Smooth muscle cell (in vitro differentiated cells): ENCODE measurements at regions not wholly inside any gene's neighbourhood (a gene's known extent, or its start where the extent isn't known, plus 50 kb on each side); places are given as distances from the start of the nearest gene placed in this dataset.

ENCODE experiments used
- DNase-seq: peaks from one replicate; lab custom pipeline; 2025; ENCODE audit not compliant: unreplicated experiment; lab: John Stamatoyannopoulos, UW
- H2AFZ ChIP-seq: fragments of 200-600 bp; sonication (generic); 2 replicates; pipeline ENCODE4 v1.6.0; 2016; ENCODE audit warnings: antibody characterized with exemption, low read depth, mild to moderate bottlenecking
- H3F3A ChIP-seq: fragments of 200-600 bp; sonication (generic); 2 replicates; pipeline ENCODE4 v1.6.0; 2017; ENCODE audit warnings: antibody characterized with exemption, low read depth
- H3K27ac ChIP-seq: fragments of 200-600 bp; sonication (generic); 2 replicates; pipeline ENCODE4 v1.5.1; 2016; ENCODE audit warnings: low read depth, mild to moderate bottlenecking
- H3K27me3 ChIP-seq: fragments of 200-600 bp; sonication (generic); 2 replicates; pipeline ENCODE4 v1.6.1; 2016; ENCODE audit warnings: low read depth, mild to moderate bottlenecking
- H3K36me3 ChIP-seq: fragments of 200-600 bp; sonication (generic); 2 replicates; pipeline ENCODE4 v1.5.1; 2016; ENCODE audit warnings: low read depth
- H3K4me1 ChIP-seq: fragments of 200-600 bp; sonication (generic); 2 replicates; pipeline ENCODE4 v1.5.1; 2016; ENCODE audit warnings: low read depth
- H3K4me2 ChIP-seq: fragments of 200-600 bp; sonication (generic); 2 replicates; pipeline ENCODE4 v1.6.0; 2016; ENCODE audit warnings: mild to moderate bottlenecking
- H3K4me3 ChIP-seq: fragments of 200-600 bp; sonication (generic); 2 replicates; pipeline ENCODE4 v1.5.1; 2016; ENCODE audit warnings: mild to moderate bottlenecking
- H3K79me2 ChIP-seq: fragments of 200-600 bp; sonication (generic); 2 replicates; pipeline ENCODE4 v1.6.0; 2016; ENCODE audit warnings: low read depth, mild to moderate bottlenecking
- H3K9ac ChIP-seq: fragments of 200-600 bp; sonication (generic); 2 replicates; pipeline ENCODE4 v1.6.0; 2016; ENCODE audit warnings: low read depth
- H3K9me3 ChIP-seq: fragments of 200-600 bp; sonication (generic); replicated peaks from 2 replicates; pipeline ENCODE4 v1.5.1; 2016; ENCODE audit warnings: low read depth
- H4K20me1 ChIP-seq: fragments of 200-600 bp; sonication (generic); 2 replicates; pipeline ENCODE4 v1.6.0; 2016; ENCODE audit warnings: low read depth
- CTCF ChIP-seq: fragments of 200-600 bp; sonication (generic); IDR thresholded peaks from 2 replicates; pipeline ENCODE4 v1.5.1; 2017; ENCODE audit warnings: borderline replicate concordance, mild to moderate bottlenecking, antibody characterized with exemption; ENCODE audit not compliant: insufficient read depth, poor library complexity, severe bottlenecking
- WGBS: methylation state at CpG from one replicate; pipeline ENCODE4 v1.1.7; 2016; ENCODE audit warnings: low lambda C conversion rate; 5-methylcytosine and 5-hydroxymethylcytosine counted together

- no peaks in the 10 kb centered on the region for H3K9me3 ChIP-seq
- no peaks in the 10 kb centered on the region for H3K4me1 ChIP-seq
- no peak overlapping the region for H3K4me2 ChIP-seq
- DNase-seq: no peak
- no peak overlapping the region for H3K9ac ChIP-seq
- peaks cover 4% of the 10 kb centered on the region for H3K27me3 ChIP-seq
- H3K27ac ChIP-seq: no peak overlapping the region
- no peaks in the 10 kb centered on the region for H3K79me2 ChIP-seq
- H3K36me3 ChIP-seq: no peaks in the 10 kb centered on the region
- no peak overlapping the region for H3K4me3 ChIP-seq
- no peak overlapping the region for H2AFZ ChIP-seq
- no peaks in the 10 kb centered on the region for H3F3A ChIP-seq
- 40% methylated on average over 5 of the region's 5 CpGs for WGBS
- no peak for TF ChIP-seq CTCF
- H4K20me1 ChIP-seq: no peaks in the 10 kb centered on the region
These were observed 322.3 kb downstream of the ARRDC4 start for GRCh38 chr15:98282656-98283332.

- Histone ChIP-seq H3K4me3 (no peak overlapping the region), H3K79me2 (no peaks in the 10 kb centered on the region), H3K36me3 (no peaks in the 10 kb centered on the region), H3K4me2 (no peak overlapping the region), H3K9ac (no peak overlapping the region), H3K27me3 (peaks cover 10% of the 10 kb centered on the region), H2AFZ (no peak overlapping the region), H3K4me1 (no peaks in the 10 kb centered on the region), H3F3A (no peaks in the 10 kb centered on the region), H3K9me3 (no peaks in the 10 kb centered on the region), H3K27ac (peak overlapping the region; percentile 9), H4K20me1 (no peaks in the 10 kb centered on the region)
- no peak for DNase-seq
- no peak for TF ChIP-seq CTCF
- WGBS: 86% methylated on average over 5 of the region's 5 CpGs
These were observed 325.7 kb downstream of the ARRDC4 start for GRCh38 chr15:98286200-98286599.

GRCh38 chr15:98286831-98287230, 326.3 kb downstream of the ARRDC4 start:
- Histone ChIP-seq H2AFZ (no peak overlapping the region), H3K4me1 (no peaks in the 10 kb centered on the region), H4K20me1 (no peaks in the 10 kb centered on the region), H3K9me3 (no peaks in the 10 kb centered on the region), H3K4me2 (no peak overlapping the region), H3K27me3 (peaks cover 17% of the 10 kb centered on the region), H3K4me3 (no peak overlapping the region), H3K36me3 (no peaks in the 10 kb centered on the region), H3K79me2 (no peaks in the 10 kb centered on the region), H3F3A (no peaks in the 10 kb centered on the region), H3K9ac (no peak overlapping the region), H3K27ac (peak overlapping the region; percentile 9)
- no peak for DNase-seq
- no peak for TF ChIP-seq CTCF
- 34% methylated on average over 3 of the region's 3 CpGs for WGBS

- TF ChIP-seq CTCF: no peak
- 90% methylated on average over 11 of the region's 11 CpGs for WGBS
These were observed 327.6 kb downstream of the ARRDC4 start for GRCh38 chr15:98288091-98288590.

More at GRCh38 chr15:98288091-98288590, 327.6 kb downstream of the ARRDC4 start:
- Histone ChIP-seq H3K4me2 (no peak overlapping the region), H3K27me3 (peaks cover 30% of the 10 kb centered on the region), H2AFZ (no peak overlapping the region), H3K9me3 (no peaks in the 10 kb centered on the region), H3K27ac (no peak overlapping the region), H3F3A (no peaks in the 10 kb centered on the region), H3K4me3 (no peak overlapping the region), H3K9ac (no peak overlapping the region), H4K20me1 (no peaks in the 10 kb centered on the region), H3K79me2 (no peaks in the 10 kb centered on the region), H3K36me3 (no peaks in the 10 kb centered on the region), H3K4me1 (no peaks in the 10 kb centered on the region)
- DNase-seq: no peak
